Endothelial cell of umbilical vein (primary cell): ENCODE measurements at regions not wholly inside any gene's neighbourhood (a gene's known extent, or its start where the extent isn't known, plus 50 kb on each side); places are given as distances from the start of the nearest gene placed in this dataset.

Experiments
- BruUV-seq: library from RNA; stranded (reverse); fragments of 400-500 nt; replicated peaks from 2 replicates; lab custom pipeline; 2021; lab: Mats Ljungman, UMichigan
- CTCF ChIA-PET: fragments of 300-600, 350-600 bp; sonication (Branson Sonifier 250); formaldehyde crosslinking; loops from one replicate; lab custom pipeline; 2021; ENCODE audit warnings: antibody characterized with exemption, inconsistent platforms; lab: Charles Lee
- POLR2A ChIA-PET: fragments of 300-600, 350-600 bp; sonication (Branson Sonifier 250); formaldehyde crosslinking; loops from one replicate; lab custom pipeline; 2021; ENCODE audit warnings: antibody characterized with exemption, inconsistent platforms; lab: Charles Lee
- DNase-seq: peaks from one replicate; pipeline ENCODE4 v3.0.0-alpha.2; 2011; ENCODE audit warnings: low read depth, low spot score
- FAIRE-seq: peaks from 2 replicates; lab custom pipeline; 2011; peaks lifted over from hg19 to GRCh38; lab: Jason Lieb, UNC
- H2AFZ ChIP-seq: 2 replicates; pipeline ENCODE4 v1.6.0; 2012; ENCODE audit warnings: low read depth, low read length, control low read depth, inconsistent platforms
- H3K27ac ChIP-seq: 2 replicates; pipeline ENCODE4 v1.5.1; 2011; ENCODE audit warnings: low read depth, mild to moderate bottlenecking, control low read depth, low read length, moderate library complexity; ENCODE audit not compliant: insufficient read depth
- H3K27me3 ChIP-seq, 2 experiments: 2 replicates each; pipeline versions ENCODE4 v1.6.0 to v1.6.1; 2011; ENCODE audit warnings: low read length in 2 of 2, mixed read lengths in 1 of 2; ENCODE audit not compliant: control insufficient read depth in 2 of 2, insufficient read depth in 2 of 2
- H3K36me3 ChIP-seq, 2 experiments: 2 replicates in 1 of 2; 3 replicates in 1 of 2; pipeline ENCODE4 v1.5.1; 2011; ENCODE audit warnings: low read length in 2 of 2, mild to moderate bottlenecking in 1 of 2, moderate library complexity in 1 of 2; ENCODE audit not compliant: control insufficient read depth in 2 of 2, insufficient read depth in 2 of 2; ENCODE audit errors: extremely low read depth in 1 of 2
- H3K4me1 ChIP-seq: 3 replicates; pipeline ENCODE4 v1.5.1; 2011; ENCODE audit warnings: mild to moderate bottlenecking, low read length; ENCODE audit not compliant: control insufficient read depth, insufficient read depth; ENCODE audit errors: extremely low read depth
- H3K4me2 ChIP-seq: 2 replicates; pipeline ENCODE4 v1.6.1; 2011; ENCODE audit warnings: low read length, control low read depth, mixed read lengths; ENCODE audit not compliant: insufficient read depth
- H3K4me3 ChIP-seq, 3 experiments: fragments of 200-600 bp in 1 of 3; sonication (generic), shearing (Covaris generic) in 1 of 3; replicated peaks in 1 of 3; 2 replicates each; pipeline ENCODE4 v1.5.1; 2011 to 2016; ENCODE audit warnings: control low read depth in 3 of 3, low read length in 3 of 3, mild to moderate bottlenecking in 2 of 3, inconsistent platforms in 1 of 3, low read depth in 1 of 3, moderate library complexity in 1 of 3; ENCODE audit not compliant: insufficient read depth in 1 of 3
- H3K79me2 ChIP-seq: 2 replicates; pipeline ENCODE4 v1.6.0; 2012; ENCODE audit warnings: low read length, inconsistent platforms; ENCODE audit not compliant: control insufficient read depth, insufficient read depth
- H3K9ac ChIP-seq: replicated peaks from 2 replicates; pipeline ENCODE3; 2011; ENCODE audit warnings: low read length, control low read depth; ENCODE audit not compliant: insufficient read depth; ENCODE audit errors: extremely low read depth
- H3K9me1 ChIP-seq: replicated peaks from 3 replicates; pipeline ENCODE4 v1.6.0; 2011; ENCODE audit warnings: mild to moderate bottlenecking, low read length; ENCODE audit not compliant: control insufficient read depth, insufficient read depth; ENCODE audit errors: extremely low read depth
- H3K9me3 ChIP-seq: replicated peaks from 2 replicates; pipeline ENCODE4 v1.5.1; 2012; ENCODE audit warnings: low read length, inconsistent platforms; ENCODE audit not compliant: control insufficient read depth, insufficient read depth
- H4K20me1 ChIP-seq: replicated peaks from 2 replicates; pipeline ENCODE3; 2011; ENCODE audit warnings: mild to moderate bottlenecking, low read length; ENCODE audit not compliant: control insufficient read depth, insufficient read depth; ENCODE audit errors: extremely low read depth
- EZH2 ChIP-seq: IDR thresholded peaks from 2 replicates; pipeline ENCODE4 v1.6.1; 2012; ENCODE audit warnings: borderline replicate concordance, low read depth, mild to moderate bottlenecking, moderate library complexity, low read length, inconsistent platforms; ENCODE audit not compliant: severe bottlenecking
- FOS ChIP-seq: IDR thresholded peaks from 2 replicates; pipeline ENCODE4 v1.6.1; 2011; ENCODE audit warnings: mild to moderate bottlenecking, low read length, moderate library complexity, borderline replicate concordance; ENCODE audit not compliant: insufficient read depth
- GATA2 ChIP-seq: IDR thresholded peaks from 2 replicates; pipeline ENCODE4 v1.7.0; 2011; ENCODE audit warnings: low read depth, mild to moderate bottlenecking, moderate library complexity, mixed read lengths, low read length; ENCODE audit not compliant: insufficient read length, insufficient read depth
- JUN ChIP-seq: IDR thresholded peaks from 2 replicates; pipeline ENCODE4 v1.6.1; 2011; ENCODE audit warnings: borderline replicate concordance, low read depth; ENCODE audit not compliant: insufficient read length, insufficient read depth
- MYC ChIP-seq: IDR thresholded peaks from one replicate; pipeline ENCODE4 v1.6.1; 2011; ENCODE audit warnings: mild to moderate bottlenecking, low read depth, low read length
- POLR2A ChIP-seq: IDR thresholded peaks from 2 replicates; pipeline ENCODE4 v1.6.1; 2012; ENCODE audit warnings: low read depth, mild to moderate bottlenecking, control low read depth, low read length
- POLR2AphosphoS5 ChIP-seq: IDR thresholded peaks from 2 replicates; pipeline ENCODE4 v1.6.1; 2012; ENCODE audit warnings: low read depth, mild to moderate bottlenecking, control low read depth, low read length, moderate library complexity; ENCODE audit not compliant: insufficient read depth
- dilution Hi-C: fragments of 300-500 bp; cut with MboI; formaldehyde crosslinking; loops from one replicate; pipeline ENCODE4 v1.15.0; 2019; ENCODE audit warnings: low sequenced_read_pairs; ENCODE audit not compliant: extremely low pct_ligation_motif_present
- intact Hi-C: fragments of 100-400 bp; cut with micrococcal nuclease; formaldehyde crosslinking; loops from one replicate; pipeline ENCODE4 v1.10.0; 2022
- TF ChIP-seq, protein P1 (sequence below), 2 donors: IDR thresholded peaks; 1 replicate in 1 of 2; 2 replicates in 1 of 2; pipeline ENCODE4 v1.5.1; 2011; ENCODE audit warnings: low read length in 2 of 2, mild to moderate bottlenecking in 2 of 2, moderate library complexity in 2 of 2, control low read depth in 1 of 2, inconsistent platforms in 1 of 2, low read depth in 1 of 2; ENCODE audit not compliant: insufficient read depth in 1 of 2; ENCODE audit errors: extremely low read depth in 1 of 2
- TF ChIP-seq, protein P2 (sequence below): IDR thresholded peaks from 2 replicates; pipeline ENCODE4 v1.6.1; 2011; ENCODE audit not compliant: insufficient read depth, insufficient read length

DNA sequence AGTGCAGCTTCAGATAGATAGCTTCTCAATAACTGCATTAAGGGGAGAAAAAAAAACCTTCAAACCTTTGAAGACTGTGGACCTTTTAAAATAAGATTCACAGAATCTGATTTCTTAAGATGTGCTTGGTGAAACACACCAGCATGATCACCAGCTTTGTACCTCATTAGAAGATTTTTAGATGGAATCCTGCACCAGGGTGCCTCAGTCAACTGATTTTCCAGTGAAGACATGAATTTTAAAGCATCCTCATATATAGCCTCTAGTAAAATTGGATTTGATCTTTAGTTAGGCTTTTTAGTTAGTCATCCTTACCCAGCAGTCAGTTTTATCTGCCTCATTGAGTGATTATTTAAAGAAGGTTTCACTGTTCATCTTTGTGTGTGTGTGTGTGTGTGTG, 208.6 kb upstream of the DEPDC1 start:
- no peaks in the 10 kb centered on the region for H4K20me1 ChIP-seq
- no peak overlapping the region for H3K4me3 ChIP-seq
- intact Hi-C loops: no loop called here
- dilution Hi-C loops: no loop called here
- CTCF ChIA-PET: no interaction called here
- TF ChIP-seq EZH2: no peak
- TF ChIP-seq, protein P1, sequence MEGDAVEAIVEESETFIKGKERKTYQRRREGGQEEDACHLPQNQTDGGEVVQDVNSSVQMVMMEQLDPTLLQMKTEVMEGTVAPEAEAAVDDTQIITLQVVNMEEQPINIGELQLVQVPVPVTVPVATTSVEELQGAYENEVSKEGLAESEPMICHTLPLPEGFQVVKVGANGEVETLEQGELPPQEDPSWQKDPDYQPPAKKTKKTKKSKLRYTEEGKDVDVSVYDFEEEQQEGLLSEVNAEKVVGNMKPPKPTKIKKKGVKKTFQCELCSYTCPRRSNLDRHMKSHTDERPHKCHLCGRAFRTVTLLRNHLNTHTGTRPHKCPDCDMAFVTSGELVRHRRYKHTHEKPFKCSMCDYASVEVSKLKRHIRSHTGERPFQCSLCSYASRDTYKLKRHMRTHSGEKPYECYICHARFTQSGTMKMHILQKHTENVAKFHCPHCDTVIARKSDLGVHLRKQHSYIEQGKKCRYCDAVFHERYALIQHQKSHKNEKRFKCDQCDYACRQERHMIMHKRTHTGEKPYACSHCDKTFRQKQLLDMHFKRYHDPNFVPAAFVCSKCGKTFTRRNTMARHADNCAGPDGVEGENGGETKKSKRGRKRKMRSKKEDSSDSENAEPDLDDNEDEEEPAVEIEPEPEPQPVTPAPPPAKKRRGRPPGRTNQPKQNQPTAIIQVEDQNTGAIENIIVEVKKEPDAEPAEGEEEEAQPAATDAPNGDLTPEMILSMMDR (IDR thresholded peaks at IDR 0.05; ENCODE audit: extremely low read depth in 1 of 2, insufficient read depth in 1 of 2, low read depth in 1 of 2, low read length in 2 of 2): no peak
- no peaks in the 10 kb centered on the region for H3K4me1 ChIP-seq
- H3K79me2 ChIP-seq: no peaks in the 10 kb centered on the region
- no peaks in the 10 kb centered on the region for H3K9me3 ChIP-seq
- FAIRE-seq (no peak), DNase-seq (no peak)
- no peaks in the 10 kb centered on the region for H3K9me1 ChIP-seq
- H3K4me2 ChIP-seq: no peak overlapping the region
- no peak overlapping the region for H3K27ac ChIP-seq
- H3K36me3 ChIP-seq: no peaks in the 10 kb centered on the region
- no peak overlapping the region for H3K9ac ChIP-seq
- POLR2A ChIA-PET: no interaction called here
- BruUV-seq: no TSS peak
- H3K27me3 ChIP-seq: peaks cover 0 to 2% of the 10 kb centered on the region in 2 experiments
- no peak overlapping the region for H2AFZ ChIP-seq

DNA sequence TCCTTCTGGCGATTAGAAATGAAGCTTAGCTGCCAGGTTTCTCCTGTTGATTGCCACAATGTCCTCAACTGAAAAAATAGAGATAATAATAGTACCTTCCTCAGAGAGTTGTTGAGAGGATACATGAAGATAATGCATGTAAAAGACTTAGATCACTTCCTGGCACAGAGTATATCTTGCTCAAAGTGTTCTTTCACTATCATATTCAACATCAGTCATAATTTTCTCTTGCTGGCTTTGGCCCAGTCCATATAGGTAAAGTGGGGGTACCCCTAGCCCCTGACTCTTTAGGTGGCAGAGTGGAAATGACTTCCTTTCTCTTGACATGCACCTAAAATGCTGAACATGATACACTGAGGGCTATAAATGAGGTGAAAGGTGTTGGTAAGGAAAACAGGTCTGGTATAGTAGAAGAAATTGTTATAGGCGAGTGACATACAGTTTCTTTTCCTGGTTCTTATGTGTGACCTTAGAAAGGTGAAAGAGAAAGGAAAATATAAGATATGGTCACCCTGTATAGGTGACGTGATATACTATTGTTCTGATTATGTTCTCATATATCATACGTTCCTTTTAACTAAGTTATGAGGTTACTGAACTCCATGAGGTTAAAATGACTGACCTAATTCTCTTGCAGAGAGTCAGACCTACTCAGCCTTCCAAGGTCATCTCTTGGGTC, 209.9 kb upstream of the DEPDC1 start:
- intact Hi-C loops: no loop called here
- no peaks in the 10 kb centered on the region for H3K9me1 ChIP-seq
- H3K4me2 ChIP-seq: no peak overlapping the region
- no peaks in the 10 kb centered on the region for H3K4me1 ChIP-seq
- H3K9me3 ChIP-seq: no peaks in the 10 kb centered on the region
- peaks cover 0 to 2% of the 10 kb centered on the region in 2 experiments for H3K27me3 ChIP-seq
- CTCF ChIA-PET: no interaction called here
- no peaks in the 10 kb centered on the region for H3K79me2 ChIP-seq
- H2AFZ ChIP-seq: no peak overlapping the region
- BruUV-seq: no TSS peak
- POLR2A ChIA-PET: no interaction called here
- H3K4me3 ChIP-seq: no peak overlapping the region
- no peak for FAIRE-seq
- no peaks in the 10 kb centered on the region for H3K36me3 ChIP-seq
- dilution Hi-C loops: no loop called here
- H3K9ac ChIP-seq: no peak overlapping the region
- H3K27ac ChIP-seq: no peak overlapping the region
- DNase-seq: no peak
- TF ChIP-seq JUN (no peak), MYC (no peak), GATA2 (no peak), EZH2 (no peak), FOS (no peak), POLR2AphosphoS5 (no peak), POLR2A (no peak)
- TF ChIP-seq, protein P1 (IDR thresholded peaks at IDR 0.05; ENCODE audit: extremely low read depth in 1 of 2, insufficient read depth in 1 of 2, low read depth in 1 of 2, low read length in 2 of 2): no peak
- TF ChIP-seq, protein P2, sequence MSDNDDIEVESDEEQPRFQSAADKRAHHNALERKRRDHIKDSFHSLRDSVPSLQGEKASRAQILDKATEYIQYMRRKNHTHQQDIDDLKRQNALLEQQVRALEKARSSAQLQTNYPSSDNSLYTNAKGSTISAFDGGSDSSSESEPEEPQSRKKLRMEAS: no peak
- H4K20me1 ChIP-seq: no peaks in the 10 kb centered on the region
